CD14-positive monocyte (primary cell): ENCODE measurements at regions not wholly inside any gene's neighbourhood (a gene's known extent, or its start where the extent isn't known, plus 50 kb on each side); places are given as distances from the start of the nearest gene placed in this dataset.

Experiments used
- DNase-seq, 3 donors: peaks; one replicate each; pipeline ENCODE4 v3.0.0-alpha.2; 2011 to 2022
- H2AFZ ChIP-seq: 2 replicates; pipeline ENCODE4 v1.6.0; 2012; ENCODE audit warnings: mild to moderate bottlenecking, low read depth, low read length, inconsistent platforms; ENCODE audit not compliant: insufficient read depth, poor library complexity, severe bottlenecking
- H3K27ac ChIP-seq, 2 donors: 1 replicate in 1 of 2; 2 replicates in 1 of 2; pipeline ENCODE4 v1.5.1; 2012 to 2013; ENCODE audit warnings: low read length in 2 of 2, control low read depth in 1 of 2, inconsistent platforms in 1 of 2, low read depth in 1 of 2, mild to moderate bottlenecking in 1 of 2
- H3K27me3 ChIP-seq, 2 donors: one replicate each; pipeline versions ENCODE4 v1.6.0 to v1.6.1; 2011 to 2013; ENCODE audit warnings: low read length in 2 of 2; ENCODE audit not compliant: control insufficient read depth in 2 of 2, insufficient read depth in 2 of 2
- H3K36me3 ChIP-seq, 2 donors: replicated peaks in 1 of 2; 1 replicate in 1 of 2; 2 replicates in 1 of 2; pipeline versions ENCODE4 v1.5.1 to v1.6.1; 2012 to 2013; ENCODE audit warnings: low read length in 2 of 2, control low read depth in 1 of 2, inconsistent platforms in 1 of 2, mild to moderate bottlenecking in 1 of 2; ENCODE audit not compliant: insufficient read depth in 2 of 2, control insufficient read depth in 1 of 2
- H3K4me1 ChIP-seq, 2 donors: 1 replicate in 1 of 2; 2 replicates in 1 of 2; pipeline versions ENCODE4 v1.5.1 to v1.6.1; 2012 to 2013; ENCODE audit warnings: low read length in 2 of 2, control low read depth in 1 of 2, inconsistent platforms in 1 of 2, mild to moderate bottlenecking in 1 of 2, moderate library complexity in 1 of 2; ENCODE audit not compliant: insufficient read depth in 2 of 2, control insufficient read depth in 1 of 2
- H3K4me2 ChIP-seq: replicated peaks from 2 replicates; pipeline ENCODE3; 2012; ENCODE audit warnings: low read length, moderate library complexity, mild to moderate bottlenecking; ENCODE audit not compliant: poor library complexity, severe bottlenecking; ENCODE audit errors: extremely low read depth
- H3K4me3 ChIP-seq, 3 experiments: fragments of 200-600 bp in 1 of 3; sonication (generic) in 1 of 3; replicated peaks in 1 of 3; 1 replicate in 2 of 3; 2 replicates in 1 of 3; pipeline ENCODE4 v1.5.1; 2011 to 2013; ENCODE audit warnings: low read length in 3 of 3, mild to moderate bottlenecking in 3 of 3, control low read depth in 2 of 3, low read depth in 2 of 3, inconsistent platforms in 1 of 3, moderate library complexity in 1 of 3
- H3K79me2 ChIP-seq: 2 replicates; pipeline ENCODE4 v1.6.0; 2012; ENCODE audit warnings: mild to moderate bottlenecking, control low read depth, inconsistent platforms, low read length, moderate library complexity; ENCODE audit not compliant: insufficient read depth
- H3K9ac ChIP-seq: 2 replicates; pipeline ENCODE4 v1.6.0; 2017; ENCODE audit warnings: low read length, mild to moderate bottlenecking; ENCODE audit not compliant: insufficient read depth, poor library complexity, severe bottlenecking
- H3K9me3 ChIP-seq, 2 donors: replicated peaks in 1 of 2; 1 replicate in 1 of 2; 2 replicates in 1 of 2; pipeline versions ENCODE4 v1.5.1 to v1.6.1; 2012 to 2013; ENCODE audit warnings: low read length in 2 of 2, control low read depth in 1 of 2; ENCODE audit not compliant: control insufficient read depth in 1 of 2, insufficient read depth in 1 of 2
- H4K20me1 ChIP-seq: 2 replicates; pipeline ENCODE4 v1.6.0; 2012; ENCODE audit warnings: mild to moderate bottlenecking, low read length, control low read depth, moderate library complexity; ENCODE audit not compliant: insufficient read depth
- H3K27ac Mint-ChIP-seq, 7 donors: one replicate each; pipeline ENCODE4 v1.8.0; 2020; ENCODE audit warnings: mild to moderate bottlenecking in 7 of 7, mixed read lengths in 7 of 7, moderate library complexity in 6 of 7, inconsistent platforms in 2 of 7
- H3K27me3 Mint-ChIP-seq, 3 donors: one replicate each; pipeline ENCODE4 v1.8.0; 2021 to 2022; ENCODE audit warnings: low read depth in 3 of 3, mild to moderate bottlenecking in 3 of 3, mixed read lengths in 3 of 3, moderate library complexity in 3 of 3, inconsistent platforms in 1 of 3
- H3K36me3 Mint-ChIP-seq, 2 donors: one replicate each; pipeline ENCODE4 v1.8.0; 2020; ENCODE audit warnings: mixed read lengths in 2 of 2, inconsistent platforms in 1 of 2, mild to moderate bottlenecking in 1 of 2
- H3K4me1 Mint-ChIP-seq: one replicate; pipeline ENCODE4 v1.8.0; 2020; ENCODE audit warnings: mild to moderate bottlenecking, mixed read lengths
- H3K4me3 Mint-ChIP-seq, 2 donors: one replicate each; pipeline ENCODE4 v1.8.0; 2020; ENCODE audit warnings: mild to moderate bottlenecking in 2 of 2, mixed read lengths in 2 of 2, moderate library complexity in 1 of 2
- H3K9me3 Mint-ChIP-seq, 7 donors: one replicate each; pipeline ENCODE4 v1.8.0; 2020 to 2022; ENCODE audit warnings: mixed read lengths in 7 of 7, mild to moderate bottlenecking in 6 of 7, moderate library complexity in 6 of 7, inconsistent platforms in 2 of 7
- CTCF ChIP-seq: fragments of 200-600 bp; IDR thresholded peaks from one replicate; pipeline ENCODE4 v1.8.0; 2022; ENCODE audit warnings: antibody characterized with exemption, mild to moderate bottlenecking
- WGBS: methylation state at CpG from one replicate; pipeline ENCODE4 v1.1.5; 2013; ENCODE audit warnings: missing lambda C conversion rate; ENCODE audit not compliant: insufficient coverage; 5-methylcytosine and 5-hydroxymethylcytosine counted together
- intact Hi-C, 2 donors: fragments of 100-400 bp; cut with micrococcal nuclease; formaldehyde crosslinking; loops; one replicate each; pipeline versions ENCODE4 v1.15.0 to v1.15.1; 2023

GRCh38 chr18:10310626-10311025 lies 143.8 kb upstream of the APCDD1 start:
- H3K27ac Mint-ChIP-seq = peak overlapping the region in 1 of 7 donors; percentile 57

DNA sequence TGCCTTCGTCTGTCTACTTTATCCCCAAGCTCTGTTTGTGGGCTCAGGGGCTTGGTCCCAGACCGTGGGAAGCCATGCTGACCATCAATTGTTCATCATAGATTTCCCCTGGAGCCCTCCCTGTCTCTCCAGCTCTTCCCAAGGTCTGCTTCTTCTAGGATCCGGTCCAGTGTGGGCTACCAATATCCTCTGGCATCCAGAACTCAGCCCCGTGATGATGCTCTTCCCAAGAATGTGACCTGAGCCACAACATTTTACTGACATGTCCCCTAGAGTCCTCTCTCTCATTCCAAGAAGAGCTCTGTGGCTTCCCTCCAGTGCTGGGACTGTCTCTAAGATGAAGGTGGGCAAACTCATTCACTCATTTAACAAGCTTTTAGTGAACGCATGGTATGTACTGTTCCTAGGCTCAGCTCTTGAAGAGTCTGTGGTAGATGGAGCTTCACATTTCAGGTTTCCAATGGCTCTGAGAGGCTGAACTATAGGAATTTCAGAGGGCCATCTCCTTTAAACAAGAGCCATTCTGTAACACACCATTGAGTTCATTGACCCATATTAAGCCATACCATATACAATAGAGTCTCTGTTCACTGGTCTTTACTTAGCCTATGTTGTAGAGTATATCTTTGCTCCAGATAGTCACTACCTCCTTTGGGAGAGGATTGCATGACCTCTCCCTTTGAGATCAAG lies 142.0 kb upstream of the APCDD1 start:
- no peak for DNase-seq
- no peak overlapping the region for H2AFZ ChIP-seq
- intact Hi-C loops = no loop called here
- Mint-ChIP-seq H3K4me3 (no peak overlapping the region), H3K27me3 (peaks cover 1 to 3% (median 2%) of the 10 kb centered on the region in 3 donors), H3K27ac (no peak overlapping the region), H3K9me3 (peaks cover 0 to 3% (median 0%) of the 10 kb centered on the region in 7 donors), H3K4me1 (peaks cover 33% of the 10 kb centered on the region), H3K36me3 (no peaks in the 10 kb centered on the region)
- TF ChIP-seq CTCF = no peak
- no peaks in the 10 kb centered on the region for H4K20me1 ChIP-seq
- no peaks in the 10 kb centered on the region for H3K27me3 ChIP-seq
- H3K79me2 ChIP-seq = no peaks in the 10 kb centered on the region
- no peaks in the 10 kb centered on the region for H3K9me3 ChIP-seq
- no peaks in the 10 kb centered on the region for H3K36me3 ChIP-seq
- no peak overlapping the region for H3K27ac ChIP-seq
- no peak overlapping the region for H3K4me2 ChIP-seq
- WGBS = 64% methylated on average over 4 of the region's 5 CpGs
- H3K9ac ChIP-seq = no peak overlapping the region
- H3K4me1 ChIP-seq = peaks cover 28 to 32% of the 10 kb centered on the region in 2 donors
- no peak overlapping the region for H3K4me3 ChIP-seq

More at GRCh38 chr18:10310626-10311025, 143.8 kb upstream of the APCDD1 start:
- peaks cover 0 to 3% (median 0%) of the 10 kb centered on the region in 7 donors for H3K9me3 Mint-ChIP-seq
- no peak for TF ChIP-seq CTCF
- no peak overlapping the region for H2AFZ ChIP-seq
- WGBS = 100% methylated on average over 2 of the region's 4 CpGs
- H3K4me3 ChIP-seq = no peak overlapping the region
- H3K36me3 Mint-ChIP-seq = no peaks in the 10 kb centered on the region
- H3K27me3 Mint-ChIP-seq = peaks cover 0 to 1% (median 1%) of the 10 kb centered on the region in 3 donors
- no peaks in the 10 kb centered on the region for H4K20me1 ChIP-seq
- peak in 1 of 3 donors; percentile 48 for DNase-seq
- no peaks in the 10 kb centered on the region for H3K9me3 ChIP-seq
- H3K27ac ChIP-seq = no peak overlapping the region
- peaks cover 21 to 24% of the 10 kb centered on the region in 2 donors for H3K4me1 ChIP-seq
- no peaks in the 10 kb centered on the region for H3K79me2 ChIP-seq
- H3K4me3 Mint-ChIP-seq = no peak overlapping the region
- no peak overlapping the region for H3K4me2 ChIP-seq
- no peaks in the 10 kb centered on the region for H3K36me3 ChIP-seq
- H3K27me3 ChIP-seq = no peaks in the 10 kb centered on the region
- intact Hi-C loops = no loop called here
- H3K9ac ChIP-seq = no peak overlapping the region
- peaks cover 21% of the 10 kb centered on the region for H3K4me1 Mint-ChIP-seq
